GM12874 (cell line): ENCODE measurements at regions not wholly inside any gene's neighbourhood (a gene's known extent, or its start where the extent isn't known, plus 50 kb on each side); places are given as distances from the start of the nearest gene placed in this dataset.

Experiments
- TF ChIP-seq, protein P1 (sequence below): IDR thresholded peaks from 2 replicates; pipeline ENCODE4 v1.5.1; 2011; ENCODE audit warnings: low read depth, mild to moderate bottlenecking, control low read depth, low read length, moderate library complexity; ENCODE audit not compliant: insufficient read depth

GRCh38 chr1:60222360-60223115, 149.0 kb upstream of the C1orf87 start:
- TF ChIP-seq, protein P1, sequence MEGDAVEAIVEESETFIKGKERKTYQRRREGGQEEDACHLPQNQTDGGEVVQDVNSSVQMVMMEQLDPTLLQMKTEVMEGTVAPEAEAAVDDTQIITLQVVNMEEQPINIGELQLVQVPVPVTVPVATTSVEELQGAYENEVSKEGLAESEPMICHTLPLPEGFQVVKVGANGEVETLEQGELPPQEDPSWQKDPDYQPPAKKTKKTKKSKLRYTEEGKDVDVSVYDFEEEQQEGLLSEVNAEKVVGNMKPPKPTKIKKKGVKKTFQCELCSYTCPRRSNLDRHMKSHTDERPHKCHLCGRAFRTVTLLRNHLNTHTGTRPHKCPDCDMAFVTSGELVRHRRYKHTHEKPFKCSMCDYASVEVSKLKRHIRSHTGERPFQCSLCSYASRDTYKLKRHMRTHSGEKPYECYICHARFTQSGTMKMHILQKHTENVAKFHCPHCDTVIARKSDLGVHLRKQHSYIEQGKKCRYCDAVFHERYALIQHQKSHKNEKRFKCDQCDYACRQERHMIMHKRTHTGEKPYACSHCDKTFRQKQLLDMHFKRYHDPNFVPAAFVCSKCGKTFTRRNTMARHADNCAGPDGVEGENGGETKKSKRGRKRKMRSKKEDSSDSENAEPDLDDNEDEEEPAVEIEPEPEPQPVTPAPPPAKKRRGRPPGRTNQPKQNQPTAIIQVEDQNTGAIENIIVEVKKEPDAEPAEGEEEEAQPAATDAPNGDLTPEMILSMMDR: no peak

DNA sequence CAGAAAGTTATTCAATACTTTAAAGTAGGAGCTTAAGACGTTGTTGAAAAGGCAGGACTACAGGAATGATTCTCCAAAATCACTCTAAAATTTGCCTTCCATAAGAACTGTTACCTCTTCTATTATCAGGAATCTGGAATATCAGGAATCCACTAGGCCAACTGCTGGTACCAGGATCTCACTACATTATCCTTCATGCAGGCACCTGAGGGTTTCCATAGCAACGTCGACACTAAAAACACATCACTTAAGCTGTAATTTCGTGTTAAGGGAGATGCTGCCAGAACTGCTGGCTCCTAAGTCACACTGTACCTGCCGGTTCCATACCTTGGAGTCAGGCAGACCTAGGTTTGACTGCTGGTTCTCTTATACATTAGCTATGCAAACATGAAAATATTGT, 139.7 kb upstream of the C1orf87 start:
- TF ChIP-seq, protein P1: no peak

DNA sequence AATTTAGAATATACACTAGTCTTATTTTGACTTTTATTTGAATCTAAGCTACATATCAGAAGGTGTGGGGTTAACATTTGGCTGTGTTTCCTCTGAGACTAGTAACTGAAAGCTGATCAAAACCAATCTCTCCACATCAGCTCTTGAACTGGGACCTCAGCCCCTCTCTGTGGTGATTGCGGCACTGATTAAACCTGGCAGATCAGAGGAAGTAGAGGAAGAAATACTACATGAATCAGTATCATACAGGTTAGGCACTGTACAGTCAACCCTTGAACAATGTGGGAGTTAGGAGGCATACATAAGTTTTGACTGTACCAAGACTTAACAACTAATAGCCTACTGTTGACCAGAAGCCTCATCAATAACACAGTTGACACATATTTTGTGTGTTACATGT, 122.5 kb upstream of the C1orf87 start:
- TF ChIP-seq, protein P1: no peak

GRCh38 chr1:60185684-60186083, 112.1 kb upstream of the C1orf87 start:
- TF ChIP-seq, protein P1: no peak

DNA sequence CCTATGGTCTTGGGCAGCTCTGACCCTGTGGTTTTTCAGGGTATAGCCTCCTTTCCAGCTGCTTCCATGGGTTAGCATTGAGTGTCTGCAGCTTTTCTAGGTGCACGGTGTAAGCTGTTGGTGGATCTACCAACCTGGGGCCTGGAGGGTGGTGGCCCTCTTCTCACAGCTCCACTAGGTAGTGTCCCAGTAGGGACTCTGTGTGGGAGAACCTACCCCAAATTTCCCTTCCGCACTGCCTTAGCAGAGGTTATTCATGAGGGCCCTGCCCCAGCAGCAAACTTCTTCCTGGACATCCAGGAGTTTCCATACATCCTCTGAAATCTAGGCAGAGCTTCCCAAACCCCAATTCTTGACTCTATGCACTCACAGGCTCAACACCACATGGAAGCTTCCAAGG, 111.0 kb upstream of the C1orf87 start:
- TF ChIP-seq, protein P1: no peak

DNA sequence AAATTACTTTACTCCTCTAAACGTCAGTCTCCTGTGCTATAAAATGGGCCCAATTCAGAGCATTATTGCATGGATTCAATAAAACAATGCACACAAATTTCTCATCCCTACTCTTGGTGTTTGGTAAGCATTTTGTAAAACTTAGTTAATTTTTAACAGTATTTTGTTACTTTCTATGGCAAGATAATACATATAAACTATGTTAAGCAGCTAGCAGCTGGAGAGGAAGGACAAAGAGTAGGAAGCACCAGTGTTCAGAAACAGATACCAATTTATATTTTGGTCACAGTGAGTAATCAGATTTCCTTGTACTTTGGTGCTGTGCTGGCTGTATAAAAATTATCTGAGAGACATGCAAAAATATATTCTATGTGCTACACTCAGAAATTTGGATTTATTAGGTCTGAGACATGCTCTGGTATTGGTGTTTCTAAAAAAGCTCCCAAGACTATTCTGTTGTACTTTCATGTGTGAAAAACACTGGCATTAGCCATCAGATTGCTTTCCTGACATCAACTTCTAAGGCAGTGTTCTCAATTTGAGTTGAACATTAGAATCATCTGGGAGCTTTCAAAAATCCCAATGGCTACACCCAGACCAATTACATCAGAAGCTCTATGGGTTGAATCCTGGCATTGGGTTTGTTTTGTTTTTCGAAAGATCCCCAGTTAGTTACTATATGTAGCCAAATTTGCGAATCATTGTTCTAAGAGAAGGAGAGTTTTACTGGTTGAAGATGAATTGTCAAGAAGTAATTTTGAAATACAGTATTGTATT, 100.3 kb upstream of the C1orf87 start:
- TF ChIP-seq, protein P1: no peak

DNA sequence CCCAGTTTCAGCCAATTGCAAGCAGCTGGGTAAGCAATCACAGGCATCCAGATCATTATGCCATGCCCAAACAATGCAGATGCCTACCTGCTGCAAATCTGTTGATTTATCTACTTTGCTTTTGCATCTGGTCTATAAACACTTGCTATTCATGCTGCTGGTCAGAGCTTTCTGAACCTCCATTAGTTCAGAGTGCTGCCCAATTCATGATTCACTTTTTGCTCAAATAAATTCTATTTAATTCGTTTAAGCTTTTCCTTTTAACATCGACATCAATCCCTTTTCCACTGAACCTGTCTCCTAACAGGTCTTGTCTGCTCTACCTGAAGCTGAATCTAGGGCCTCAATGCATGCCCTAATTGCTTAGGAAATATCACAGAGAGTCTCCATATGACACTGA, 99.4 kb upstream of the C1orf87 start:
- TF ChIP-seq, protein P1: no peak
